Panc1 (cell line): ENCODE measurements at regions not wholly inside any gene's neighbourhood (a gene's known extent, or its start where the extent isn't known, plus 50 kb on each side); places are given as distances from the start of the nearest gene placed in this dataset.
"Not testable (repeated sequence)": the region's sequence is repeated elsewhere in the genome, so short reads cannot be mapped to it uniquely, and the experiment has no call there.

ENCODE experiments used
- ATAC-seq: fragments of 200-7000 bp; cut with Tn5 transposase; 2 replicates; pipeline ENCODE4 v1.9.1; 2020; ENCODE audit warnings: mild to moderate bottlenecking, moderate library complexity
- BruUV-seq: library from RNA; stranded (reverse); fragments of 400-500 nt; replicated peaks from 2 replicates; lab custom pipeline; 2021; lab: Mats Ljungman, UMichigan
- CTCF ChIA-PET: fragments of 300-600 bp; sonication (Branson Sonifier 250); formaldehyde crosslinking; loops from one replicate; lab custom pipeline; 2022; ENCODE audit warnings: antibody characterized with exemption; lab: Charles Lee
- POLR2A ChIA-PET: fragments of 300-600 bp; sonication (Branson Sonifier 250); formaldehyde crosslinking; loops from one replicate; lab custom pipeline; 2022; ENCODE audit warnings: antibody characterized with exemption; lab: Charles Lee
- DNase-seq: peaks from one replicate; pipeline ENCODE4 v3.0.0-alpha.2; 2010; ENCODE audit warnings: low read depth, low spot score
- H3K27ac ChIP-seq: 2 replicates; pipeline ENCODE4 v1.5.1; 2011; ENCODE audit warnings: mild to moderate bottlenecking, low read length, inconsistent platforms
- H3K27me3 ChIP-seq: fragments of 200-500 bp; sonication (Bioruptor generic); 2 replicates; pipeline ENCODE4 v1.6.0; 2014; ENCODE audit warnings: low read length, inconsistent platforms; ENCODE audit not compliant: control insufficient read depth, insufficient read depth
- H3K36me3 ChIP-seq: fragments of 200-500 bp; sonication (Bioruptor generic); 2 replicates; pipeline ENCODE4 v1.5.1; 2014; ENCODE audit warnings: inconsistent platforms, mild to moderate bottlenecking, low read length, moderate library complexity; ENCODE audit not compliant: control insufficient read depth, insufficient read depth
- H3K4me1 ChIP-seq: 2 replicates; pipeline ENCODE4 v1.5.1; 2011; ENCODE audit warnings: inconsistent platforms, mild to moderate bottlenecking, low read length, moderate library complexity; ENCODE audit not compliant: control insufficient read depth, insufficient read depth
- H3K4me3 ChIP-seq, 2 experiments: 2 replicates each; pipeline ENCODE4 v1.5.1; 2011 to 2012; ENCODE audit warnings: low read depth in 2 of 2, low read length in 2 of 2, mild to moderate bottlenecking in 2 of 2, inconsistent platforms in 1 of 2, moderate library complexity in 1 of 2
- H3K9me3 ChIP-seq: fragments of 200-500 bp; sonication (Bioruptor generic); 2 replicates; pipeline ENCODE4 v1.5.1; 2014; ENCODE audit warnings: low read depth, mild to moderate bottlenecking, inconsistent platforms, low read length, moderate library complexity; ENCODE audit not compliant: control insufficient read depth, insufficient read depth
- POLR2AphosphoS5 ChIP-seq: IDR thresholded peaks from 2 replicates; pipeline ENCODE4 v1.6.1; 2012; ENCODE audit warnings: mild to moderate bottlenecking, low read depth, low read length, moderate library complexity
- SIN3A ChIP-seq: IDR thresholded peaks from 2 replicates; pipeline ENCODE4 v1.6.1; 2012; ENCODE audit warnings: low read depth, mild to moderate bottlenecking, low read length, moderate library complexity, borderline replicate concordance; ENCODE audit not compliant: insufficient read depth
- TCF7L2 ChIP-seq: IDR thresholded peaks from 2 replicates; pipeline ENCODE4 v1.6.1; 2011; ENCODE audit warnings: mild to moderate bottlenecking, low read depth, low read length, inconsistent platforms
- in situ Hi-C: cut with HindIII; loops from 2 replicates; pipeline ENCODE4 v1.10.0; 2016; ENCODE audit warnings: low sequenced_read_pairs, low pct_unique_long_range_greater_than_20kb
- intact Hi-C: fragments of 100-400 bp; cut with micrococcal nuclease; formaldehyde crosslinking; loops from one replicate; pipeline ENCODE4 v1.10.0; 2022; ENCODE audit not compliant: unreplicated experiment
- TF ChIP-seq, protein P1 (sequence below), 2 experiments: IDR thresholded peaks; 2 replicates each; pipeline ENCODE4 v1.6.1; 2011 to 2012; ENCODE audit warnings: low read depth in 2 of 2, control low read depth in 1 of 2, low read length in 1 of 2, mild to moderate bottlenecking in 1 of 2, moderate library complexity in 1 of 2; ENCODE audit not compliant: insufficient read depth in 1 of 2
- TF ChIP-seq, protein P2 (sequence below): fragments of 450-650 bp; IDR thresholded peaks from 2 replicates; pipeline ENCODE4 v1.5.1; 2017; ENCODE audit warnings: mild to moderate bottlenecking

DNA sequence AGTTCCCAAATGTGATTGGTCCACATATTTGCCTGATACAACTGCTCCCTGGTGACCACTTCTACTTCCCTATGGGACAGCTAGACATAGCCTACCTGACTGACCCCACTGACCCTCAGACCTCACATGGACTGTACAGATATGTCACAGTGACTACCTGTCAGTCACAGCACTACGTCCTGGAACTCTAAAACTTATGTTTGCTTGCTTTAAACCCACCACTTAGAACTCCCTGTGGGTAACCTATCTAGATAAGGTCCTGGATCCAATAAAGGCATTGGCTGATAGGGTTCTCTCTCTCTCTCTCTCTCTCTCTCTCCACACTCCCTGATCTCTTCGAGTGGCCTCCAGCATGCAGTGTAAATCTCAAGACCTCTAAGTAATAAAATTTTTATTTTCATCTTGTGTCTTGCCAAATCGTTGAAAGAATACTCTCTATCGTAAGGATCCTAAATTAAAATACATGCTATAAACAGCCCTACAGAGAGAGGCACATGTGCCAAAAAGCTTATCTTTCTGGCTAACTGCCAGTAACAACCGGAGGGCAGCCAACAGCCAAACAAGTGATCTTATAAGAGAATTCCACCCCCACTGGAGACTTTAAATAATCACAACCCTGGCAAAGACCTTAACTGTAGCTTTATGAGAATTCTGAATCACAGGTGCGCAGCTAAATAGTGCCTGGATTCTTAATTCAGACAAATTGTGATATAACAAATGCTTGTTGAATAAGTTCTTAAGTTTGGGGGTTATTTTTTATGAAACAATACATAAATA, 162.6 kb upstream of the LRRTM4 start:
- intact Hi-C loops, H3K4me3 ChIP-seq, POLR2A ChIA-PET, H3K4me1 ChIP-seq, BruUV-seq, H3K27ac ChIP-seq, H3K9me3 ChIP-seq, in situ Hi-C loops, ATAC-seq, H3K36me3 ChIP-seq, DNase-seq, CTCF ChIA-PET, H3K27me3 ChIP-seq: not testable (repeated sequence)

DNA sequence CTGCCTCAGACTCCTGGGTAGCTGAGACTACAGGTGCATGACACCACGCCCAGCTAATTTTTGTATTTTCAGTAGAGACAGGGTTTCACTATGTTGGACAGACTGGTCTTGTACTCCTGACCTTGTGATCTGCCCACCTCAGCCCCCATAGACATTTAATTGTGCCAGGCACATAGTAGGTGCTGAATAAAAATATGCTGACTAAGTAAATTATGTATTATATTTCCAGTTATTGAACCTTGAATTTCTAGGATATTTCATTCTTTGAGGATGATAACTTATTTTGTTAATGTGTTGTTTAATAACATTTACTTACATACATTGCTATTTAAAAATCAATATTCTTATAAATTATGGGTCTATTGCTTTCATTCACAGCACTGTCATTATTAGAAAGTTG, 190.4 kb upstream of the LRRTM4 start:
- no peak for ATAC-seq
- in situ Hi-C loops (no loop called here), intact Hi-C loops (no loop called here)
- POLR2A ChIA-PET: no interaction called here
- TF ChIP-seq POLR2AphosphoS5 (no peak), TCF7L2 (no peak), SIN3A (no peak)
- TF ChIP-seq, protein P1, sequence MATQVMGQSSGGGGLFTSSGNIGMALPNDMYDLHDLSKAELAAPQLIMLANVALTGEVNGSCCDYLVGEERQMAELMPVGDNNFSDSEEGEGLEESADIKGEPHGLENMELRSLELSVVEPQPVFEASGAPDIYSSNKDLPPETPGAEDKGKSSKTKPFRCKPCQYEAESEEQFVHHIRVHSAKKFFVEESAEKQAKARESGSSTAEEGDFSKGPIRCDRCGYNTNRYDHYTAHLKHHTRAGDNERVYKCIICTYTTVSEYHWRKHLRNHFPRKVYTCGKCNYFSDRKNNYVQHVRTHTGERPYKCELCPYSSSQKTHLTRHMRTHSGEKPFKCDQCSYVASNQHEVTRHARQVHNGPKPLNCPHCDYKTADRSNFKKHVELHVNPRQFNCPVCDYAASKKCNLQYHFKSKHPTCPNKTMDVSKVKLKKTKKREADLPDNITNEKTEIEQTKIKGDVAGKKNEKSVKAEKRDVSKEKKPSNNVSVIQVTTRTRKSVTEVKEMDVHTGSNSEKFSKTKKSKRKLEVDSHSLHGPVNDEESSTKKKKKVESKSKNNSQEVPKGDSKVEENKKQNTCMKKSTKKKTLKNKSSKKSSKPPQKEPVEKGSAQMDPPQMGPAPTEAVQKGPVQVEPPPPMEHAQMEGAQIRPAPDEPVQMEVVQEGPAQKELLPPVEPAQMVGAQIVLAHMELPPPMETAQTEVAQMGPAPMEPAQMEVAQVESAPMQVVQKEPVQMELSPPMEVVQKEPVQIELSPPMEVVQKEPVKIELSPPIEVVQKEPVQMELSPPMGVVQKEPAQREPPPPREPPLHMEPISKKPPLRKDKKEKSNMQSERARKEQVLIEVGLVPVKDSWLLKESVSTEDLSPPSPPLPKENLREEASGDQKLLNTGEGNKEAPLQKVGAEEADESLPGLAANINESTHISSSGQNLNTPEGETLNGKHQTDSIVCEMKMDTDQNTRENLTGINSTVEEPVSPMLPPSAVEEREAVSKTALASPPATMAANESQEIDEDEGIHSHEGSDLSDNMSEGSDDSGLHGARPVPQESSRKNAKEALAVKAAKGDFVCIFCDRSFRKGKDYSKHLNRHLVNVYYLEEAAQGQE (IDR thresholded peaks at IDR 0.05; ENCODE audit: insufficient read depth in 1 of 2, low read depth in 2 of 2, low read length in 1 of 2): no peak
- TF ChIP-seq, protein P2, sequence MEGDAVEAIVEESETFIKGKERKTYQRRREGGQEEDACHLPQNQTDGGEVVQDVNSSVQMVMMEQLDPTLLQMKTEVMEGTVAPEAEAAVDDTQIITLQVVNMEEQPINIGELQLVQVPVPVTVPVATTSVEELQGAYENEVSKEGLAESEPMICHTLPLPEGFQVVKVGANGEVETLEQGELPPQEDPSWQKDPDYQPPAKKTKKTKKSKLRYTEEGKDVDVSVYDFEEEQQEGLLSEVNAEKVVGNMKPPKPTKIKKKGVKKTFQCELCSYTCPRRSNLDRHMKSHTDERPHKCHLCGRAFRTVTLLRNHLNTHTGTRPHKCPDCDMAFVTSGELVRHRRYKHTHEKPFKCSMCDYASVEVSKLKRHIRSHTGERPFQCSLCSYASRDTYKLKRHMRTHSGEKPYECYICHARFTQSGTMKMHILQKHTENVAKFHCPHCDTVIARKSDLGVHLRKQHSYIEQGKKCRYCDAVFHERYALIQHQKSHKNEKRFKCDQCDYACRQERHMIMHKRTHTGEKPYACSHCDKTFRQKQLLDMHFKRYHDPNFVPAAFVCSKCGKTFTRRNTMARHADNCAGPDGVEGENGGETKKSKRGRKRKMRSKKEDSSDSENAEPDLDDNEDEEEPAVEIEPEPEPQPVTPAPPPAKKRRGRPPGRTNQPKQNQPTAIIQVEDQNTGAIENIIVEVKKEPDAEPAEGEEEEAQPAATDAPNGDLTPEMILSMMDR: no peak
- no TSS peak for BruUV-seq
- no peak for DNase-seq
- H3K36me3 ChIP-seq: no peaks in the 10 kb centered on the region
- no peaks in the 10 kb centered on the region for H3K4me1 ChIP-seq
- H3K27ac ChIP-seq: no peak overlapping the region
- no peaks in the 10 kb centered on the region for H3K27me3 ChIP-seq
- CTCF ChIA-PET: no interaction called here
- H3K9me3 ChIP-seq: no peaks in the 10 kb centered on the region
- no peak overlapping the region for H3K4me3 ChIP-seq

DNA sequence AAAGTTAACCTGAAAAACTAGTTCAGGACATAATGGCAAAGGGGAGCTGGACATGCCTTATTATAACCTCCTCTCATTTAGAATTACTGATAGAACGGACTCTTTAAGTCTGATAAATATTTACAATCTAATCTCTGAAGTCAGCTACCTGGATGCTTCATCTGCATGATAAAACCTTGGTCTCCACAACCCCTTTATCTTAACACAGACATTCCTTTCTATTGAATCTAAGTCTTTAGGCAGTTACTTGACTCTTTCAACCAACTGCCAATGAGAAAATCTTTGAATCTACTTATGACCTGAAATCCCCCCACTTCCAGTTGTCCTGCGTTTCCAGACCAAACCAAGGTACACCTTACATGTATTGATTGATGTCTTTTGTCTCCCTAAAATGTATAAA, 191.2 kb upstream of the LRRTM4 start:
- no peaks in the 10 kb centered on the region for H3K4me1 ChIP-seq
- in situ Hi-C loops (no loop called here), intact Hi-C loops (no loop called here)
- H3K9me3 ChIP-seq: no peaks in the 10 kb centered on the region
- no peaks in the 10 kb centered on the region for H3K27me3 ChIP-seq
- ATAC-seq (no peak), DNase-seq (no peak)
- H3K36me3 ChIP-seq: no peaks in the 10 kb centered on the region
- H3K4me3 ChIP-seq: no peak overlapping the region
- CTCF ChIA-PET: no interaction called here
- BruUV-seq: no TSS peak
- no peak overlapping the region for H3K27ac ChIP-seq
- POLR2A ChIA-PET: no interaction called here
- no peak for TF ChIP-seq SIN3A
